Activated CD4-positive, CD25-positive, alpha-beta regulatory T cell treated with anti-CD3 and anti-CD28 coated beads, Interleukin-2, amount 50 U/mL, for 16 hours (primary cell): ENCODE measurements at regions not wholly inside any gene's neighbourhood (a gene's known extent, or its start where the extent isn't known, plus 50 kb on each side); places are given as distances from the start of the nearest gene placed in this dataset.

Source experiments
- DNase-seq: peaks from one replicate; pipeline ENCODE4 v3.0.0-alpha.2; 2020; ENCODE audit warnings: low read depth, low spot score

DNA sequence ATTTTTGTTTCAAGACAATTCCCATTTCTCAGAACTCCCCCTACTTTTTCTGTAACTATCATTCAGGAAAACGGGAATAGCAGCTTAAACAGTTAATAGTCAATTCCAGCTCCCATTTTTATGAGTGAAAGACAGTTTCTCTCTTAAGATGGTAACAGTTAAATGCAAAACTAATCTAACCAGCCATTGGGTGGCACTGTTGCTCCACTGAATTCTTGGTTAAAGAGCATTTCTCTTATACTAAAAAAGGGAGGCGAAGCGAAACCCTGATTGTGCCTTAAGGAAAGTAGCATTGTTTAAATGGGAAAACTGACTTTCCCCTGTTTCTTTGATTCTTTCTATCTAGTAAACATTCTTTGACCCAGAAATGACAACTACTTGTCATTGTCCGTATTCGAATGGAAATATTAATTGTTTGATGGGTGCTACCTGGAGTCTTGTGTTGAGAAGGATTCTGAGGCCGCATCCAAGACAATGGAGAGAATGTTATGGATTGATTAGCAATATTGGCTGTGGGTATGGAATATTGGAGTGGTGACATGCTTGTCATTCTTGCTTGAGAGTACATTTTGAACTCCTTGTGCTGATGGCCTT is 507.8 kb downstream of the MAT2B start:
- no peak for DNase-seq

DNA sequence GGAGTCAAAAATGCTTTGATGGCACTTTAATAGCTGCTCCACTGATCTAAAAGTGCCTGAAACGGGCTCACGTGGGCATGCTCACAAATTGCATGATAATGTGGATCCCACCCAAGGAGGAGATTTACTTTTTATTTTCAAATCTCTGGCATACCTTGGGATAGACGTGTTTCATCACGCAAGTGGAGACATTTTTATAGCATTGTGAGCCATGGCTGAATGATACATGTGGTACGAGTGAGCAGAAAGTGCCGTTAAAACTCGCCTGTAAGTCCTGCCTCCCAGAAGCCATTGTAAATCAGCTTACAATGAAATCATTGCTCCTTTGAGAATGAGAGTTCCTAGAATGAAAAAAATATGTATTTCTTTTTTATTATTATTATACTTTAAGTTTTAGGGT is 514.7 kb downstream of the MAT2B start:
- DNase-seq: no peak

GRCh38 chr5:164027738-164028137 is 522.3 kb downstream of the MAT2B start:
- no peak for DNase-seq

GRCh38 chr5:164038128-164038783 is 532.8 kb downstream of the MAT2B start:
- no peak for DNase-seq

DNA sequence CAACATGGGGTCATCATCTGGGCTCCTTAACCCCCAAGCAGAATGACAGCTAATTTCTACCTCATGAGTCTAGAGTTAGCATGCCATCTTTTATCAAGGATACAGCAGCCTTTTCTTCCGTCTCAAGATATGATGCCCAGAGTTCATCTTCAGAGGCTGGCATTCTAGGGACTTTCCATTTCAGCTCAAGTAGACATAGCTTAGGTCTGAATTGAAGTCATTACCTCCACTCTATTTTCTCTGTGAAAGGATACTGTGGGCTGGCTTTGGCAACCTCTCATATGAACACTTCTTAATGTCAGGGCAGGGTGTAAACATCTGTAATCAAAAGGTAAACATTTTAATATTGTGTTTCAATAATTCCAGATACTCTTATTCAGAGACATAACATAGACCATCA is 535.7 kb downstream of the MAT2B start:
- no peak for DNase-seq

DNA sequence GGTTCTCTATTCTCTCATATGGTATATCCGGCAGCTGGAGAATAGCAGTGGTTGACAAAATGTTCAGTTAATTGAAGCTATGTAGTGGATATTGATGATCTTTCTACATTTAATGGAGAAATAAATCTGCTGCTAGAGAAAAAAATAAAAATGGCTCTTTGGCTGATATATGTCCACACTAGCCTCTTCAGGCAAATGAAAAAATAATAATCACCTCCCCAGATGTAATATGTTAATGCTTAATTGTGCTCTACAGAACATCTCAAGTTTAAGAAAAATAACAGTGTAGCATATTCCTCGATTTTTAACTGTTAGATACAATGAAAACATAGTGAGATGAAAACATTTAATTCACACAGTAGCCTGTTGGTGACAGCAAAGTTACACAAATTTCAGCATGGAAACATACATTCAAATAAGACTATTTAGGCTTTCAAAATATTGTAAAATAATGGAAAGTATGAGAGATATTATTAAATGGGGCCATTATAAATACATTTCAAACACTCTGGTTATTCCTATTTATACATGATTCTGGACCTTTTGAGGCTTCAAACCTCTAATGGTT is 543.0 kb downstream of the MAT2B start:
- no peak for DNase-seq

DNA sequence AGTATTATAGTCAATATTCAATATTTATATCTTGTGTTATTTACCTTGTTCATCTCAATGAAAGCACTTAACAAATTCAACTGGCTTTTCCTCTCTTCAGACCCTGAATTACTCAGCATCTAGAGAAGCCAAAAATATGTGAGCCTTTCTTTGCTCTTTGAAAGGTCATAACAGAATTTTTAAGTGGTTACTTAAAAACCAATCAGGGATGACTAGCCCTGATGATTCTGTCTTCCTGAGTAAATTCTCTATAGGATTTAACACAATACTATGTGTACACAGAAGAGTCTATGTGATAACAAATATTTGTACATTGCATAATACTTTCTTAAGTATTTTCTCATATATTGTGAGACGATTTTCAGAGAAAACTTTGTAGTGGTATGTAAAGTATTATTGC is 546.3 kb downstream of the MAT2B start:
- DNase-seq: no peak

DNA sequence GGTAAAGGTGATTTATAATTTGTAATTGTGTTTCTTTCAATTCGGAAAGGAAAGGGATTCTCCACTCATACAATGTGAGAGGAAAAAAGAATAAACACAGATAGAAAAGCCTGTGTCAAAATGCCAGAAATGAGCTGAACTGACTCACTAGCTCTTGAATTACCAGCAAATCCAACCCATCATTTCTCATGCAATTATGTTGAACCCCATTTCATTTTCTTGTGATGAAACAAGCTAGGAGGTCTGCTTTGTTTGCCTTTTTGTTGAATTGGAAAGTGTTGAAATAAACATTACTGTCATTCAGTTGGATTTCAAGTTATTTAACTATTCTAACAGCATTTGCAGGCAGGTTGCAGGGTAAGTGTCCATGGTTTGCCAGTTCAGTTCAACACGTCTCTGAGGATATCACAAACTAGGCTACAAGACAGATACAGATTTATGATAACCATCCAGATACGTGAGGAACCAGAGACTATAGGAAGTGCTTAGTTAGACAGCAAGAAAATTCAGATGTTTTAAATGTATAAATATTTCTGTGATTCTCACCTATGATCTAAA is 547.2 kb downstream of the MAT2B start:
- no peak for DNase-seq

GRCh38 chr5:164053123-164053522 is 547.7 kb downstream of the MAT2B start:
- DNase-seq: no peak

GRCh38 chr5:164054461-164054860 is 549.0 kb downstream of the MAT2B start:
- DNase-seq: no peak

GRCh38 chr5:164057121-164057520 is 551.7 kb downstream of the MAT2B start:
- no peak for DNase-seq

GRCh38 chr5:164058621-164059020 is 553.2 kb downstream of the MAT2B start:
- DNase-seq: no peak

DNA sequence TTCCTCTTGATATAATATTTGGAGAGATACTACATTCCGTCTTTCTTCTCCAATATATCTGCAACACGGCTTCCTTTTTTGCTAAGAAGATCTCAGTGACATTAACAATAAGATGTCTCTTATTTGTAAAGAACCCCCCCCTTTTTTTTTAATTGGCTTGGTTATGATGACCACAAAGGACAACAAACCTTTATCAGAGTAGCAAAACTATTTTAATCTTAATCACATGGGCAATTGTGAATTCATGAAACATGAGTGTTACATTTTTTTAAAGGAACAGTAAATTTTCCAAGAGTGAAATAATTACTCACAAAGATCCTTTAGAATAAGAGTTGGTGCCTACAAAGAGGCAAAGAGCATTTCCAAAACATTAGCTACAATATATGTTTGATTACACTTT is 554.1 kb downstream of the MAT2B start:
- DNase-seq: no peak

- DNase-seq: no peak
Measured at GRCh38 chr5:164060786-164061355, 555.5 kb downstream of the MAT2B start.

DNA sequence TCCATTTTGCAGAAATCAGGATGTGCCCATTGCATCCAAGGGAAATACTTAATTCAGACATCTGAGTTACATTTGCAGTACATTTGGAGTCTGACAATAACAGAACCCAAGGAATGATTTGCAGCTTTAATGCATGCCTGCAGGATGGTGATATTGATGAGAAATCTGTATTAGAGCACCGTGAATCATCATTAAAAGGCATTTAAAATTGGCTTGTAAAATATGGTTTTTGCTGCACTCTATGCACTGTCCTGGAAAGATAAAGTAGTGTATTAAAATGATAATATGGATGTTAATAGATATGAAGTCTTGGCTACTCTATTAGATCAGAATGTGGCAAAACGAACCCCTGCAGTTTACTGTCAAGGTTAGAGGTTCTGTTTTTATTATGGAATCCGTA is 556.9 kb downstream of the MAT2B start:
- no peak for DNase-seq

DNA sequence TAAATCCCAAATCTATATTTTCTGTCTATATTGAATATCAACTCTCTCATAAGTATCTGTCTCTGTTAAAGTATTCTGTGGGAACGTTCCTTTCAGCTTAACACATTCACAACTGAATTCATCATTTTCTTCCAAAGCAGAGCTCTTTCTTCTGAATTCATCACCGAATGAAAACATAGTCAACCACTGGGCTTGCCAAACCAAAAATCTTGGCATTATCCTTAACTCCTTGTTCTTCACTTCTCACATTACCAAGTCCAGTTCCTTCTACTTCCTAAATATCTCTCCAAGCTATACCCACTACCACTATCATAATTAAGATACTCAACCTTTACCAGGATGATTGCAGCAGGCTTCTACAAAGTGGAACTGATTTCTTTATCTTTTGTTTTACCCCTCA is 559.8 kb downstream of the MAT2B start:
- DNase-seq: no peak

DNA sequence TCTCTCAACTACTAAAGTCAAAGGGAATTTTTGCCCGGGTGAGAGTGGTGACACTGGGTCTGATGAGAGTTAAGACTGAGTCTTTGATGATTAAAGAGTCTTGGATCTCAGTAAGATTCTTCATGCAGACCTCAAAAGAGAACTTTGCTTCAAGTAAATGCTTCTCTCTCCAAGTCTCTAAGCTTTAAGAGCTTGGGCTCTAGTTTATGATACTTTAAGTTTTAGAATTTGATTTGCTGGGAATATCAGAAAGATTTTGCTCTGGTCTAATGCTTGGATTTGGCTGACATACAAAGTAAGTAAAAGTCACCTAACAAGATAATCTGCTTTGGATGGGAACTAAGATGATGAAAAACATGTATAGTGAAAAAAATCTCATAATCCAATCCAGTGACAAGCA is 566.3 kb downstream of the MAT2B start:
- DNase-seq: no peak

GRCh38 chr5:164073081-164073480 is 567.7 kb downstream of the MAT2B start:
- DNase-seq: no peak

DNA sequence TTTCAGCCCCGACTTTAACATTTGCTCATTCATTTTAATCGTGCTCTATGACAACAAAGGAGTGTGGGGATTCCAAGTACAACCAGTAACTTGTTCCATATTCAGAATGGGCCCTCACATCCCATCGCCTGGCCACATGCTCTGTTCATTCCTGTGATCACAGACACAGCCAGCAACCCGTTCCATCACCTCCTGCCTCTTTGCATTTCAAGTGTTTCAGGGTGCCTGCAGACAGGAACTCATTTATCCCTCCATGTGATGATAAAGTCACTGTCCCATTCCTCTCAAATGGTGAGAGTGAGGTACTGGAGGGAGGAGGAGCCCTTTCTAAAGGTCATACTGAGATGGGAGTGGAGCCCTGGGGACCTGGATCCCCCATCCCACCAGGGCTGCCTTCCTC is 571.1 kb downstream of the MAT2B start:
- no peak for DNase-seq

- no peak for DNase-seq
Measured at GRCh38 chr5:164090358-164090757, 584.9 kb downstream of the MAT2B start.

GRCh38 chr5:164091836-164092235 is 586.4 kb downstream of the MAT2B start:
- no peak for DNase-seq

DNA sequence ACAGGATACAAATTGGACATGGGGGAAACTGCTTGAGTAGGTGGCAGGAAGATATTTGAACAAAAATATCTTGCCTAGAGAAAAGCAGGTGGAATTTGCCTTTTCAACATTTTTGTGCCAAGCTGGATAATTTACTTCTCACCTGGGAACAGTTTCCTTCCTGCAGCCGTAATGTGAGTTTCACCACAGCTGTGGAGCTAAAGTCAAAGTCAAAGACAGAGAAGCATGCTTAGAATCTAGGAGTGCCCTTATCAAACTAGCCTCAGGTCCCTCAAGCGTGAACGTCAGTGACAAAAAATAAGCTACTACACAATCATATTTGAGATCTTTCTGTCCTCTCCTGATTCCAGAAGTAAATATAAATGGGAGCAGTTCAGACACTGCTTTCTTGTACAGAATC is 588.9 kb downstream of the MAT2B start:
- no peak for DNase-seq

- DNase-seq: no peak
Measured at GRCh38 chr5:164097749-164098148, 592.3 kb downstream of the MAT2B start.
